ENCODE measurements at regions not wholly inside any gene's neighbourhood (a gene's known extent, or its start where the extent isn't known, plus 50 kb on each side); places are given as distances from the start of the nearest gene placed in this dataset.

DNA sequence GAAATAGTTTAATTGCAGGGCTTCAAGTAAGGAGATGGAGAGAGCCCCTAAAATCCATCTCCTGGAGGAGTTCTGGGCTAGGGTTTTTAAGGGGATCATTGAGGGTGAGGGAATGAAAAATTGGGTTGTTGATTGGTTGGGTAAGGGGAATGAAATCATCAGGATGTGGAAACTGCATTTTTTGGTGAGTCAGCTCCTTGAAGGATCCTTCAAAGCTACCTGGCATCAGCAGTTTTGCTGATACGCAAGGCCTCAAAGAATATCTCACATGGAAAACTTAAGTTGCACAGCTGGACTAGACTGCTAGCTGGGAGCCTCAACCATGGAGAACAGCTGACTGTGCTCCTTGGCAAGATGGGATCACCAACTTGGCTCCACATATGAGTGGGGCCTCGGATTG is 136.7 kb downstream of the FGF10 start:
- DNase-seq (ENCODE audit: extremely low read depth, low read depth): no peak
- TF ChIP-seq, protein P1, sequence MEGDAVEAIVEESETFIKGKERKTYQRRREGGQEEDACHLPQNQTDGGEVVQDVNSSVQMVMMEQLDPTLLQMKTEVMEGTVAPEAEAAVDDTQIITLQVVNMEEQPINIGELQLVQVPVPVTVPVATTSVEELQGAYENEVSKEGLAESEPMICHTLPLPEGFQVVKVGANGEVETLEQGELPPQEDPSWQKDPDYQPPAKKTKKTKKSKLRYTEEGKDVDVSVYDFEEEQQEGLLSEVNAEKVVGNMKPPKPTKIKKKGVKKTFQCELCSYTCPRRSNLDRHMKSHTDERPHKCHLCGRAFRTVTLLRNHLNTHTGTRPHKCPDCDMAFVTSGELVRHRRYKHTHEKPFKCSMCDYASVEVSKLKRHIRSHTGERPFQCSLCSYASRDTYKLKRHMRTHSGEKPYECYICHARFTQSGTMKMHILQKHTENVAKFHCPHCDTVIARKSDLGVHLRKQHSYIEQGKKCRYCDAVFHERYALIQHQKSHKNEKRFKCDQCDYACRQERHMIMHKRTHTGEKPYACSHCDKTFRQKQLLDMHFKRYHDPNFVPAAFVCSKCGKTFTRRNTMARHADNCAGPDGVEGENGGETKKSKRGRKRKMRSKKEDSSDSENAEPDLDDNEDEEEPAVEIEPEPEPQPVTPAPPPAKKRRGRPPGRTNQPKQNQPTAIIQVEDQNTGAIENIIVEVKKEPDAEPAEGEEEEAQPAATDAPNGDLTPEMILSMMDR (IDR thresholded peaks at IDR 0.05; ENCODE audit: low read depth, low read length): no peak

DNA sequence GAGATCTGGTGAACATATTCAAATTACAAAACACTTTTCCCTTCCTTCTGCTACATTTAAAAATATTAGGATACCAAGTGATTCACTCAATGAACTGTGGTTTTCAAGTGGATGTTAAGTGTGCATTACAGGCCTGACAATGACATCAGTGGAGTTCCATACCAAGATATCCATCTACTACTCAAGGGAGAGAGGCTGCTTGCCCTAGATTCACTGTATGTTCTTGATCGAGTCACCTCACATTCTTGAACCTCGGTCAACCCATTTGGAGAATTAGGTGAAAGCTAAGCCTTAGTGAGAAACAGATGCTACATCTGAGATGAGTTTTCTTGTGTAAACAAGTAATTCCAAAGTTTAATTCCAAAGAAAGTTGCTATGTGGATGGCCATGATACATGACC is 142.2 kb downstream of the FGF10 start:
- peak; percentile 8 for DNase-seq (ENCODE audit: extremely low read depth, low read depth)
- TF ChIP-seq, protein P1 (IDR thresholded peaks at IDR 0.05; ENCODE audit: low read depth, low read length): no peak

DNA sequence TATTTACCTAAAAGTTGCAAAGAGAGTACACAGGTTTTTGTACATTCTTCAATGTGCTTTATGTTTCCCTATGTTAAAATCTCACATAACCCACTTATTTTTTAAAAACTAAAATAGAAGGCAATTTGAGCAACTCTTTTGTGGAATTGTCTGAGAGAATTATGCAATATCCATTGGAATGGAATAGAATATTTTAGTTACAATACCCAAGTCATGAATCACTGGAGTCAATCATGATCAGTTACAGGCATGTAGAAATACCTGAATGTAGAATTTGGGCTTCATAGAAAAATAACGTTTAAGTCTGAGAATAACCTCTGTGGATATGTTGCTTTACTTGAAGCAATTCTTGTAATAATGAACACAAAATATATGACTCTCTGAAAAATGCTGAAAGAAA is 143.3 kb downstream of the FGF10 start:
- no peak for DNase-seq (ENCODE audit: extremely low read depth, low read depth)
- TF ChIP-seq, protein P1 (IDR thresholded peaks at IDR 0.05; ENCODE audit: low read depth, low read length): no peak

DNA sequence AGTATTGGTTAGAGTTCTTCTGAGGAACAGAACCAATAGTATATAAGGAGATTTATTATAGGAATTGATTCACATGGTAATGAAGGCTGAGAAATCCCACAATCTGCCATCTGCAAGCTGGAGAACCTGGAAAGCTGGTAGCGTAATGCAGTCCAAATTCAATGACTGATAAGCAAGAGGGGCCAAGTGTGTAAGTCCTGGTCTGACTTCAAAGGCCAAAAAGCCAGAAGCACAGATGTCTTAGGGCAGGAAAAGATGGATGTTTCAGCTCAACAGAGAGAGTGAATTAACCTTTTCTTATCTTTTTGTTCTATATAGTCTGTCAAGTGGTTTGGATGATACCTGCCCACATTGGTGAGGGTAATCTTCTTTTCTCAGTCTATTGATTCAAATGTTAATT is 146.4 kb downstream of the FGF10 start:
- no peak for DNase-seq (ENCODE audit: extremely low read depth, low read depth)
- TF ChIP-seq, protein P1 (IDR thresholded peaks at IDR 0.05; ENCODE audit: low read depth, low read length): no peak

DNA sequence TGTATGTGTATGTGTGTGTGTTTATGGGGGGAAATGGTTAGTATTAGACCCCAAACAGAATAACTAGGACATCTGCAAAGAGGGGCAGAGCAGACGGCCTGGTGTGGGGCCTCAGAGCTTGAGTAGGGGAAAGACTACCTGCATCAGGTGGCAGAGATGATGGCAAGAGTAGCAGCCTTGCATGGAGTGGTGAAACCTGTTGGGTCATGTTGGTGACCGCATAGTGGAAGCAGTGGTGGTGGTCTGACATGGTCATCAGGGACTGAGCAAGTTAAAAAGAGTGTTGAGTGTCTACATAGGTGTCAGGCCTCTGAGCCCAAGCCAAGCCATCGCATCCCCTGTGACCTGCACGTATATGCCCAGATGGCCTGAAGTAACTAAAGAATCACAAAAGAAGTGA is 153.2 kb downstream of the FGF10 start:
- DNase-seq (ENCODE audit: extremely low read depth, low read depth): no peak
- TF ChIP-seq, protein P1 (IDR thresholded peaks at IDR 0.05; ENCODE audit: low read depth, low read length): no peak

DNA sequence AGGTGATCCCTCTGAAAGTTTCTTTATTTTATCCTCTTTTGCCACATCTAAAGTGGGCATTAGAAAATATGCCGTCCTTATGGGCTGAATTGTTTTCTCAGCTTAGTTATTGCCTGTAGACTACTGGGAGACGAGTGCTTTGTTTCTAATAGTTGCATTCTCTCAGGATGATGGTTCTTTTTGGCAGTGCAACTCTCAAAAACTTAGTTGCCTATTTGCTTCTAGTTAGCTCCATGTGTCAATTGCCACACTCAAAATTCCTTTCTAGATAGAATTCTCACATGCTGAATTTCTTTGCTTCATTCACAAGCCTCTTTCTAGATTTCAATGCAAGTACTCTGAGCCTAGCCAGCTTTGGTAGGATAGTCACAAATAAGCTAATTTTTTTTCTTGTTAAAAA is 155.5 kb downstream of the FGF10 start:
- DNase-seq (ENCODE audit: extremely low read depth, low read depth): no peak
- TF ChIP-seq, protein P1 (IDR thresholded peaks at IDR 0.05; ENCODE audit: low read depth, low read length): no peak

DNA sequence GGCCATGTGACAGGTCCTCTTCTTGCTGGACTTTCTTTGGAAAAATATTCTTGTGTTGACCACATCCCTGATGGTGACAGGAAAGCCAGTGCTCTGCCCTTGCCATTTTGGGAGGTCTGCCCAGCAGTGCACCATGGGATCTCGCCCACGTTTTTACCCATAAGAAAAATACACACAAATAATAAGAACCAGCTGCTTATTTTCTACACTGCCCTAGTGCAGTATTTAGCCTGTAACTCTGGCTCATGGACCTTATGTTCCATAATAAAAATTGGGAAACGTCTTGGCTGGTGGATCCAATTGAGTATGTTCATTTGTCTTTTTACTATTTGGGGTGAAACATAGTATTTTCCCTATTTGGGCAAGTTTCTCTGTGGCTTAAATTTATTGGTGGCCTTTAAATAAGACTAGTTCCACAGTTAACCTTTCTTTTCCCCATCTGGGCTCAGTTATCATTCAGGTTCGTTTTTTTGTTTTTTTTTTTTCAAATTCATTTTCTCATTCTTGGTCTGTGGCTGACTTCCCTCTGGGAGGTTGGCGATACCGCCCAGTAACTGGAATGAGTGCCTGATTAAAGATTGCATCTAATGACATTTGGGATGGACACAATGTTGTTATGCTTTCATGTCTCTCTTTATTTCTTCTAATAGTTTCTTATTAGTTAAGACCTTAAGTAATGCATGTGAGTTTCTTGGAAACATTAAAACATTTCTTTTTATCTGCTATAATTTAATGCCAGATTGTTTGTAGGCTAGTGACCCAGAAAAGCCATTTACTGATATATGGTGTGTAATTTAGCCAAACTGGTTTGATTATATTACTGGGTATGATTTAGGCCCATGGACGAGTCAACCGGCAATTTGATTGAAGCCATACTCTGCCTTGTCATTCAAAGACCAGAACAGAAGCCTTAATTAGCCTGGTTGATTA is 163.7 kb downstream of the FGF10 start:
- DNase-seq (ENCODE audit: extremely low read depth, low read depth): no peak
- TF ChIP-seq, protein P1 (IDR thresholded peaks at IDR 0.05; ENCODE audit: low read depth, low read length): no peak
